ENCODE measurements at regions not wholly inside any gene's neighbourhood (a gene's known extent, or its start where the extent isn't known, plus 50 kb on each side); places are given as distances from the start of the nearest gene placed in this dataset.

DNA sequence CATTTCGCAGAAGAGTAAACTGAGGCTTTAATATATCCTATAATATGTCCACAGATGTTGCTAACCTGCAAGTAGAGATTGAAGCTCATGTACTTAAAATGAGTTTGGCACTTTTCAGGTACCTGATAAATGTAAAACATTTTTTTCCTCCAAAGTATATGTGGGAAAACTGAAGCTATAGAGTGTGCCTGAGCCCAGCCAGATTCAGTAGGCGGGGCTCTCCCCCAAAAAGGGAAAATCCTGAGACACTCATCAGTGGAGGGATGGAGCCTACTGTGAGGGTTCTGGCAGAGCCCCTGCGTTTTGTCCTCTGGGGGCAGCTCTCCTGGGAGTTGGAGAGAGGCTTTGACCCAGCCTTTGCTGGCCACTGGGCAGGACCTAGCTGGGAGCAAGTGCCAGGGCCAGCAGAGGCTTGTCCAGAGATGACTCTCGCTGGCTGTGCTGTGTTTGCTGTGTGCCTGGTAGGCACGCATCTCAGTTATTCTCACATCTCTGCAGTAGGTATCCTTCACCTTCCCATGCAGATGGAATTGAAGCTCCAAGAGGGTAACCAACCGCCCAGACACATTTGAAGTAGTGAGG, 81.1 kb upstream of the SPRY4 start:
- no peaks in the 10 kb centered on the region for H3K9me2 ChIP-seq (ENCODE audit: insufficient read depth, low read length)
- H3K27ac ChIP-seq (ENCODE audit: low read length), result no peak overlapping the region
- no peaks in the 10 kb centered on the region for H3K36me3 ChIP-seq (ENCODE audit: insufficient read depth, low read length)
- no peaks in the 10 kb centered on the region for H3F3A ChIP-seq (ENCODE audit: insufficient read depth, low read length, poor library complexity, severe bottlenecking)
- H2AFZ ChIP-seq (ENCODE audit: low read depth, low read length), result no peak overlapping the region
- H3K4me2 ChIP-seq (ENCODE audit: low read length), result no peak overlapping the region
- TF ChIP-seq EP300 (conservative IDR thresholded peaks at IDR 0.05; ENCODE audit: poor library complexity, severe bottlenecking), result no peak
- TF ChIP-seq, protein P1, sequence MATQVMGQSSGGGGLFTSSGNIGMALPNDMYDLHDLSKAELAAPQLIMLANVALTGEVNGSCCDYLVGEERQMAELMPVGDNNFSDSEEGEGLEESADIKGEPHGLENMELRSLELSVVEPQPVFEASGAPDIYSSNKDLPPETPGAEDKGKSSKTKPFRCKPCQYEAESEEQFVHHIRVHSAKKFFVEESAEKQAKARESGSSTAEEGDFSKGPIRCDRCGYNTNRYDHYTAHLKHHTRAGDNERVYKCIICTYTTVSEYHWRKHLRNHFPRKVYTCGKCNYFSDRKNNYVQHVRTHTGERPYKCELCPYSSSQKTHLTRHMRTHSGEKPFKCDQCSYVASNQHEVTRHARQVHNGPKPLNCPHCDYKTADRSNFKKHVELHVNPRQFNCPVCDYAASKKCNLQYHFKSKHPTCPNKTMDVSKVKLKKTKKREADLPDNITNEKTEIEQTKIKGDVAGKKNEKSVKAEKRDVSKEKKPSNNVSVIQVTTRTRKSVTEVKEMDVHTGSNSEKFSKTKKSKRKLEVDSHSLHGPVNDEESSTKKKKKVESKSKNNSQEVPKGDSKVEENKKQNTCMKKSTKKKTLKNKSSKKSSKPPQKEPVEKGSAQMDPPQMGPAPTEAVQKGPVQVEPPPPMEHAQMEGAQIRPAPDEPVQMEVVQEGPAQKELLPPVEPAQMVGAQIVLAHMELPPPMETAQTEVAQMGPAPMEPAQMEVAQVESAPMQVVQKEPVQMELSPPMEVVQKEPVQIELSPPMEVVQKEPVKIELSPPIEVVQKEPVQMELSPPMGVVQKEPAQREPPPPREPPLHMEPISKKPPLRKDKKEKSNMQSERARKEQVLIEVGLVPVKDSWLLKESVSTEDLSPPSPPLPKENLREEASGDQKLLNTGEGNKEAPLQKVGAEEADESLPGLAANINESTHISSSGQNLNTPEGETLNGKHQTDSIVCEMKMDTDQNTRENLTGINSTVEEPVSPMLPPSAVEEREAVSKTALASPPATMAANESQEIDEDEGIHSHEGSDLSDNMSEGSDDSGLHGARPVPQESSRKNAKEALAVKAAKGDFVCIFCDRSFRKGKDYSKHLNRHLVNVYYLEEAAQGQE (IDR thresholded peaks at IDR 0.05; ENCODE audit: borderline replicate concordance), result no peak
- TF ChIP-seq EZH2 (IDR thresholded peaks at IDR 0.05; ENCODE audit: borderline replicate concordance, insufficient read depth, low read length, poor library complexity, severe bottlenecking), result no peak
- TF ChIP-seq, protein P2, sequence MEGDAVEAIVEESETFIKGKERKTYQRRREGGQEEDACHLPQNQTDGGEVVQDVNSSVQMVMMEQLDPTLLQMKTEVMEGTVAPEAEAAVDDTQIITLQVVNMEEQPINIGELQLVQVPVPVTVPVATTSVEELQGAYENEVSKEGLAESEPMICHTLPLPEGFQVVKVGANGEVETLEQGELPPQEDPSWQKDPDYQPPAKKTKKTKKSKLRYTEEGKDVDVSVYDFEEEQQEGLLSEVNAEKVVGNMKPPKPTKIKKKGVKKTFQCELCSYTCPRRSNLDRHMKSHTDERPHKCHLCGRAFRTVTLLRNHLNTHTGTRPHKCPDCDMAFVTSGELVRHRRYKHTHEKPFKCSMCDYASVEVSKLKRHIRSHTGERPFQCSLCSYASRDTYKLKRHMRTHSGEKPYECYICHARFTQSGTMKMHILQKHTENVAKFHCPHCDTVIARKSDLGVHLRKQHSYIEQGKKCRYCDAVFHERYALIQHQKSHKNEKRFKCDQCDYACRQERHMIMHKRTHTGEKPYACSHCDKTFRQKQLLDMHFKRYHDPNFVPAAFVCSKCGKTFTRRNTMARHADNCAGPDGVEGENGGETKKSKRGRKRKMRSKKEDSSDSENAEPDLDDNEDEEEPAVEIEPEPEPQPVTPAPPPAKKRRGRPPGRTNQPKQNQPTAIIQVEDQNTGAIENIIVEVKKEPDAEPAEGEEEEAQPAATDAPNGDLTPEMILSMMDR (IDR thresholded peaks at IDR 0.05; ENCODE audit: poor library complexity, severe bottlenecking), result no peak
- no peak for TF ChIP-seq RAD21 (conservative IDR thresholded peaks at IDR 0.05)
- TF ChIP-seq POLR2AphosphoS5 (IDR thresholded peaks at IDR 0.05), result no peak
- TF ChIP-seq TAF1 (IDR thresholded peaks at IDR 0.05; ENCODE audit: low read depth), result no peak
- TF ChIP-seq SMC3 (conservative IDR thresholded peaks at IDR 0.05; ENCODE audit: poor library complexity), result no peak
- no peak for TF ChIP-seq MXI1 (conservative IDR thresholded peaks at IDR 0.05; ENCODE audit: poor library complexity, severe bottlenecking)
- H3K9ac ChIP-seq (ENCODE audit: low read length), result no peak overlapping the region
- no peak overlapping the region for H3K4me3 ChIP-seq (ENCODE audit: low read length)
- no peaks in the 10 kb centered on the region for H3K27me3 ChIP-seq (ENCODE audit: insufficient read depth, low read depth, low read length)
- no peaks in the 10 kb centered on the region for H3K79me2 ChIP-seq (replicated peaks; ENCODE audit: insufficient read depth, low read length)
- H3K9me3 ChIP-seq (ENCODE audit: low read length), result no peaks in the 10 kb centered on the region
- H4K20me1 ChIP-seq (ENCODE audit: insufficient read depth), result no peaks in the 10 kb centered on the region

DNA sequence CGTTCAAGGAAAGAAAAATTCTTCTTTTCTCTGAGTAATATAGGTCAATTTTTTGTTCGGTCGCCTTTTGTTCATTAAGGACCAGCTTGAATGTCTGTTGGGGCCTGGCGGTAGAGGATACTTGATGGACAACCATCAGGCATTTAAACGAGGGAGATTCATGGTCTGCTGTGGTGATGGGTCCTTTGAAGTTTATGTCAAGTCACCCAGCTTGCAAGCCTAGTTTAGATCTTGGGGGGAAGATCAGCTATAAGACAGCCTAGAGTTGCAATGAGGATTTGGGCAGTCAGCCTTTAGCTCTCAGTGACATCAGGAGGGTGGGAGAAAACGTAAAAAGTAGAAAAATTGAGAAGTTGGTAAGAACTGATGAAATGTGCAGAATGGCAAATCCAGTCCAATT, 80.2 kb upstream of the SPRY4 start:
- H3K4me2 ChIP-seq (ENCODE audit: low read length), result no peak overlapping the region

More for the DNA sequence above, 80.2 kb upstream of the SPRY4 start:
- TF ChIP-seq, protein P2 (IDR thresholded peaks at IDR 0.05; ENCODE audit: poor library complexity, severe bottlenecking), result no peak
- TF ChIP-seq EP300 (conservative IDR thresholded peaks at IDR 0.05; ENCODE audit: poor library complexity, severe bottlenecking) (no peak), SMC3 (conservative IDR thresholded peaks at IDR 0.05; ENCODE audit: poor library complexity) (no peak), EZH2 (IDR thresholded peaks at IDR 0.05; ENCODE audit: borderline replicate concordance, insufficient read depth, low read length, poor library complexity, severe bottlenecking) (no peak), TAF1 (IDR thresholded peaks at IDR 0.05; ENCODE audit: low read depth) (no peak), POLR2AphosphoS5 (IDR thresholded peaks at IDR 0.05) (no peak), RAD21 (conservative IDR thresholded peaks at IDR 0.05) (no peak), MXI1 (conservative IDR thresholded peaks at IDR 0.05; ENCODE audit: poor library complexity, severe bottlenecking) (no peak)
- TF ChIP-seq, protein P1 (IDR thresholded peaks at IDR 0.05; ENCODE audit: borderline replicate concordance), result no peak
- H3K27me3 ChIP-seq (ENCODE audit: insufficient read depth, low read depth, low read length), result no peaks in the 10 kb centered on the region
- H3K9me3 ChIP-seq (ENCODE audit: low read length), result no peaks in the 10 kb centered on the region
- H4K20me1 ChIP-seq (ENCODE audit: insufficient read depth), result no peaks in the 10 kb centered on the region
- H3F3A ChIP-seq (ENCODE audit: insufficient read depth, low read length, poor library complexity, severe bottlenecking), result no peaks in the 10 kb centered on the region
- no peaks in the 10 kb centered on the region for H3K36me3 ChIP-seq (ENCODE audit: insufficient read depth, low read length)
- no peak overlapping the region for H3K4me3 ChIP-seq (ENCODE audit: low read length)
- H3K9ac ChIP-seq (ENCODE audit: low read length), result no peak overlapping the region
- no peaks in the 10 kb centered on the region for H3K79me2 ChIP-seq (replicated peaks; ENCODE audit: insufficient read depth, low read length)
- H3K27ac ChIP-seq (ENCODE audit: low read length), result no peak overlapping the region
- no peak overlapping the region for H2AFZ ChIP-seq (ENCODE audit: low read depth, low read length)
- no peaks in the 10 kb centered on the region for H3K9me2 ChIP-seq (ENCODE audit: insufficient read depth, low read length)

Data from neural cell (in vitro differentiated cells).